ENCODE measurements at regions not wholly inside any gene's neighbourhood (a gene's known extent, or its start where the extent isn't known, plus 50 kb on each side); places are given as distances from the start of the nearest gene placed in this dataset.

DNA sequence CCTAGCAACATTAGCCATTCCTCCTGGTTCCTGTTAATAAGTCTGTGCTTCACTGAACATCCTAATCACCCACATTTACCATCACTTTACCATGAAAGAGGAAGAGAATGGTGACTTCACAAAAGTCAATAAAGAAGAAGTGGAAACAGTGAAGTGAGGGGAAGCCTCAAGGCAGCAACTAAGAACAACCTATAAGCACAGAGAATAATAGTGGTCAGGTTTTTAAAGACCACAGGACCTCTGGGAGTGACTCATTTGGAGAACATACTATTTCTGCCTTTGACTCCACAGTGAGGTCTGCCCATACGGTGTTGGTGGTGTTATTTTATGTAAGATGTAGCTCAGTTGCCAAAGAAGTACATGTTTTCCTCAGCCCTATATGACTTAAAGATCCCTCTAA, 86.0 kb upstream of the TET2 start (continued):
- TF ChIP-seq SKIL (IDR thresholded peaks at IDR 0.05; ENCODE audit: low read depth, poor library complexity, severe bottlenecking): peak; percentile 97
- no peak for TF ChIP-seq NR2C2 (IDR thresholded peaks at IDR 0.05; ENCODE audit: borderline replicate concordance, control insufficient read depth, insufficient read length, low read depth)
- no peak for TF ChIP-seq HDAC2 (IDR thresholded peaks at IDR 0.05)
- TF ChIP-seq IRF4 (IDR thresholded peaks at IDR 0.05; ENCODE audit: low read depth, low read length): peak; percentile 99
- TF ChIP-seq ESRRA (IDR thresholded peaks at IDR 0.05; ENCODE audit: low read length): no peak
- peak; percentile 84 for TF ChIP-seq NBN (IDR thresholded peaks at IDR 0.05)
- peak; percentile 73 for TF ChIP-seq GATAD2B (conservative IDR thresholded peaks at IDR 0.05; ENCODE audit: low read depth)
- no peak for TF ChIP-seq SUZ12 (IDR thresholded peaks at IDR 0.05; ENCODE audit: unreplicated experiment)
- TF ChIP-seq NFYB (IDR thresholded peaks at IDR 0.05; ENCODE audit: insufficient read depth, low read depth, low read length): 0 out of 2 replicates have a peak, but pooled peaks have one; percentile 30
- TF ChIP-seq, protein P1, sequence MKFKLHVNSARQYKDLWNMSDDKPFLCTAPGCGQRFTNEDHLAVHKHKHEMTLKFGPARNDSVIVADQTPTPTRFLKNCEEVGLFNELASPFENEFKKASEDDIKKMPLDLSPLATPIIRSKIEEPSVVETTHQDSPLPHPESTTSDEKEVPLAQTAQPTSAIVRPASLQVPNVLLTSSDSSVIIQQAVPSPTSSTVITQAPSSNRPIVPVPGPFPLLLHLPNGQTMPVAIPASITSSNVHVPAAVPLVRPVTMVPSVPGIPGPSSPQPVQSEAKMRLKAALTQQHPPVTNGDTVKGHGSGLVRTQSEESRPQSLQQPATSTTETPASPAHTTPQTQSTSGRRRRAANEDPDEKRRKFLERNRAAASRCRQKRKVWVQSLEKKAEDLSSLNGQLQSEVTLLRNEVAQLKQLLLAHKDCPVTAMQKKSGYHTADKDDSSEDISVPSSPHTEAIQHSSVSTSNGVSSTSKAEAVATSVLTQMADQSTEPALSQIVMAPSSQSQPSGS (IDR thresholded peaks at IDR 0.05; ENCODE audit: low read length): peak; percentile 99
- TF ChIP-seq ZNF24 (IDR thresholded peaks at IDR 0.05): peak; percentile 83
- peak; percentile 99 for TF ChIP-seq ZNF217 (IDR thresholded peaks at IDR 0.05)
- peak; percentile 98 for TF ChIP-seq CBFB (IDR thresholded peaks at IDR 0.05; ENCODE audit: low read depth)
- TF ChIP-seq MEF2A (IDR thresholded peaks at IDR 0.05; ENCODE audit: insufficient read depth, low read depth, low read length): peak; percentile 96
- TF ChIP-seq CREB1 (IDR thresholded peaks at IDR 0.05; ENCODE audit: low read depth): peak; percentile 69
- TF ChIP-seq SMARCA5 (IDR thresholded peaks at IDR 0.05): no peak
- TF ChIP-seq ZBTB40 (IDR thresholded peaks at IDR 0.05; ENCODE audit: borderline replicate concordance): peak; percentile 50; the same call in 1 of the 2 replicates
- TF ChIP-seq, protein P2, sequence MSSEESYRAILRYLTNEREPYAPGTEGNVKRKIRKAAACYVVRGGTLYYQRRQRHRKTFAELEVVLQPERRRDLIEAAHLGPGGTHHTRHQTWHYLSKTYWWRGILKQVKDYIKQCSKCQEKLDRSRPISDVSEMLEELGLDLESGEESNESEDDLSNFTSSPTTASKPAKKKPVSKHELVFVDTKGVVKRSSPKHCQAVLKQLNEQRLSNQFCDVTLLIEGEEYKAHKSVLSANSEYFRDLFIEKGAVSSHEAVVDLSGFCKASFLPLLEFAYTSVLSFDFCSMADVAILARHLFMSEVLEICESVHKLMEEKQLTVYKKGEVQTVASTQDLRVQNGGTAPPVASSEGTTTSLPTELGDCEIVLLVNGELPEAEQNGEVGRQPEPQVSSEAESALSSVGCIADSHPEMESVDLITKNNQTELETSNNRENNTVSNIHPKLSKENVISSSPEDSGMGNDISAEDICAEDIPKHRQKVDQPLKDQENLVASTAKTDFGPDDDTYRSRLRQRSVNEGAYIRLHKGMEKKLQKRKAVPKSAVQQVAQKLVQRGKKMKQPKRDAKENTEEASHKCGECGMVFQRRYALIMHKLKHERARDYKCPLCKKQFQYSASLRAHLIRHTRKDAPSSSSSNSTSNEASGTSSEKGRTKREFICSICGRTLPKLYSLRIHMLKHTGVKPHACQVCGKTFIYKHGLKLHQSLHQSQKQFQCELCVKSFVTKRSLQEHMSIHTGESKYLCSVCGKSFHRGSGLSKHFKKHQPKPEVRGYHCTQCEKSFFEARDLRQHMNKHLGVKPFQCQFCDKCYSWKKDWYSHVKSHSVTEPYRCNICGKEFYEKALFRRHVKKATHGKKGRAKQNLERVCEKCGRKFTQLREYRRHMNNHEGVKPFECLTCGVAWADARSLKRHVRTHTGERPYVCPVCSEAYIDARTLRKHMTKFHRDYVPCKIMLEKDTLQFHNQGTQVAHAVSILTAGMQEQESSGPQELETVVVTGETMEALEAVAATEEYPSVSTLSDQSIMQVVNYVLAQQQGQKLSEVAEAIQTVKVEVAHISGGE (CRISPR knock-in tag; IDR thresholded peaks at IDR 0.05): no peak
- no peak for TF ChIP-seq NRF1 (conservative IDR thresholded peaks at IDR 0.05; ENCODE audit: low read depth, low read length)

Data from GM12878 (cell line).